H1 (cell line): ENCODE measurements at regions not wholly inside any gene's neighbourhood (a gene's known extent, or its start where the extent isn't known, plus 50 kb on each side); places are given as distances from the start of the nearest gene placed in this dataset.

ENCODE experiments used
- CTCF ChIA-PET: fragments of 300-600 bp; sonication (Branson Sonifier 250); formaldehyde crosslinking; loops from one replicate; lab custom pipeline; 2021; ENCODE audit not compliant: partially characterized antibody; lab: Charles Lee
- POLR2A ChIA-PET: fragments of 300-600 bp; sonication (Branson Sonifier 250); formaldehyde crosslinking; loops from one replicate; lab custom pipeline; 2021; ENCODE audit warnings: inconsistent platforms; ENCODE audit not compliant: partially characterized antibody; lab: Charles Lee
- DNase-seq, 2 experiments: peaks; one replicate each; pipeline versions ENCODE4 v3.0.0 to v3.0.0-alpha.2; 2010 to 2022; ENCODE audit warnings: low spot score in 2 of 2, low read depth in 1 of 2, mixed read lengths in 1 of 2
- FAIRE-seq: peaks from 2 replicates; lab custom pipeline; 2011; peaks lifted over from hg19 to GRCh38; lab: Jason Lieb, UNC
- H2AFZ ChIP-seq: 2 replicates; pipeline ENCODE4 v1.8.1; 2012; ENCODE audit warnings: low read length, inconsistent platforms
- H2AK5ac ChIP-seq: 2 replicates; pipeline ENCODE4 v1.6.1; 2013; ENCODE audit warnings: low read depth, low read length
- H2BK120ac ChIP-seq: replicated peaks from 2 replicates; pipeline ENCODE3; 2013; ENCODE audit warnings: low read depth, low read length, inconsistent platforms
- H2BK12ac ChIP-seq: 2 replicates; pipeline ENCODE4 v1.6.1; 2013; ENCODE audit warnings: low read depth, low read length
- H2BK15ac ChIP-seq: 2 replicates; pipeline ENCODE4 v1.6.1; 2013; ENCODE audit warnings: low read length
- H2BK20ac ChIP-seq: 2 replicates; pipeline ENCODE4 v1.6.1; 2013; ENCODE audit warnings: low read length
- H2BK5ac ChIP-seq: 2 replicates; pipeline ENCODE4 v1.6.1; 2013; ENCODE audit warnings: low read depth, low read length
- H3K14ac ChIP-seq: 2 replicates; pipeline ENCODE4 v1.6.1; 2013; ENCODE audit warnings: inconsistent platforms; ENCODE audit not compliant: insufficient read length
- H3K18ac ChIP-seq: 2 replicates; pipeline ENCODE4 v1.6.1; 2013; ENCODE audit warnings: low read length; ENCODE audit errors: extremely low read depth
- H3K23ac ChIP-seq: 2 replicates; pipeline ENCODE4 v1.6.1; 2013; ENCODE audit warnings: inconsistent platforms; ENCODE audit not compliant: insufficient read length
- H3K23me2 ChIP-seq: 2 replicates; pipeline ENCODE4 v1.6.1; 2013; ENCODE audit warnings: low read depth, low read length
- H3K27ac ChIP-seq: 2 replicates; pipeline ENCODE4 v1.6.1; 2011; ENCODE audit warnings: low read depth, low read length, inconsistent platforms
- H3K27me3 ChIP-seq, 4 experiments: replicated peaks in 1 of 4; 1 replicate in 1 of 4; 2 replicates in 3 of 4; pipeline versions ENCODE4 v1.6.1 to v1.8.1; 2011 to 2013; ENCODE audit warnings: low read length in 3 of 4, mild to moderate bottlenecking in 3 of 4, inconsistent platforms in 2 of 4, mixed read lengths in 2 of 4, moderate library complexity in 1 of 4; ENCODE audit not compliant: control insufficient read depth in 3 of 4, insufficient read depth in 3 of 4; ENCODE audit errors: extremely low read depth in 1 of 4
- H3K36me3 ChIP-seq, 4 experiments: 2 replicates each; pipeline versions ENCODE4 v1.6.1 to v1.8.1; 2011 to 2013; ENCODE audit warnings: mild to moderate bottlenecking in 4 of 4, low read length in 3 of 4, moderate library complexity in 2 of 4, control low read depth in 1 of 4, inconsistent platforms in 1 of 4; ENCODE audit not compliant: insufficient read depth in 4 of 4, control insufficient read depth in 2 of 4
- H3K4ac ChIP-seq: replicated peaks from 2 replicates; pipeline ENCODE3; 2013; ENCODE audit warnings: low read length, low read depth, mixed read lengths, inconsistent platforms; ENCODE audit not compliant: insufficient read length
- H3K4me1 ChIP-seq, 4 experiments: replicated peaks in 1 of 4; 1 replicate in 1 of 4; 2 replicates in 3 of 4; pipeline versions ENCODE4 v1.6.1 to v1.8.1; 2011 to 2013; ENCODE audit warnings: low read length in 3 of 4, inconsistent platforms in 2 of 4, mixed read lengths in 1 of 4; ENCODE audit not compliant: insufficient read depth in 4 of 4, control insufficient read depth in 3 of 4
- H3K4me2 ChIP-seq, 2 experiments: 2 replicates each; pipeline versions ENCODE4 v1.6.1 to v1.8.1; 2011 to 2013; ENCODE audit warnings: low read depth in 2 of 2, low read length in 2 of 2, control low read depth in 1 of 2, inconsistent platforms in 1 of 2, mild to moderate bottlenecking in 1 of 2; ENCODE audit not compliant: insufficient read depth in 1 of 2
- H3K4me3 ChIP-seq, 4 experiments: fragments of 200-600, 300-600 bp in 1 of 4; sonication (generic), shearing (Covaris generic), sonication (Bioruptor Twin) in 1 of 4; 2 replicates each; pipeline versions ENCODE4 v1.5.1 to v1.8.1; 2011 to 2016; ENCODE audit warnings: low read length in 4 of 4, low read depth in 3 of 4, control low read depth in 2 of 4, inconsistent platforms in 2 of 4, mild to moderate bottlenecking in 2 of 4, mixed read lengths in 1 of 4, moderate library complexity in 1 of 4; ENCODE audit not compliant: insufficient read depth in 2 of 4; ENCODE audit errors: extremely low read depth in 1 of 4
- H3K56ac ChIP-seq: replicated peaks from 2 replicates; pipeline ENCODE3; 2013; ENCODE audit warnings: low read depth, mild to moderate bottlenecking, mixed read lengths, low read length, inconsistent platforms; ENCODE audit not compliant: insufficient read length
- H3K79me1 ChIP-seq: 2 replicates; pipeline ENCODE4 v1.6.1; 2013; ENCODE audit warnings: low read depth, low read length, control low read depth
- H3K79me2 ChIP-seq, 2 experiments: 2 replicates each; pipeline versions ENCODE4 v1.6.1 to v1.8.1; 2012 to 2013; ENCODE audit warnings: low read length in 2 of 2, mild to moderate bottlenecking in 2 of 2, inconsistent platforms in 1 of 2; ENCODE audit not compliant: insufficient read depth in 2 of 2, control insufficient read depth in 1 of 2
- H3K9ac ChIP-seq, 4 experiments: replicated peaks in 1 of 4; 1 replicate in 1 of 4; 2 replicates in 3 of 4; pipeline versions ENCODE4 v1.6.1 to v1.8.1; 2011 to 2013; ENCODE audit warnings: low read depth in 3 of 4, low read length in 3 of 4, control low read depth in 2 of 4, mild to moderate bottlenecking in 2 of 4, moderate library complexity in 2 of 4, inconsistent platforms in 1 of 4; ENCODE audit errors: extremely low read depth in 1 of 4
- H3K9me3 ChIP-seq, 2 experiments: 2 replicates each; pipeline versions ENCODE4 v1.6.1 to v1.8.1; 2012 to 2013; ENCODE audit warnings: mild to moderate bottlenecking in 2 of 2, moderate library complexity in 2 of 2, control low read depth in 1 of 2, inconsistent platforms in 1 of 2, low read depth in 1 of 2, low read length in 1 of 2, mixed read lengths in 1 of 2; ENCODE audit not compliant: insufficient read depth in 2 of 2
- H4K20me1 ChIP-seq, 2 experiments: replicated peaks in 1 of 2; 2 replicates each; pipeline versions ENCODE3 to v1.8.1; 2011 to 2013; ENCODE audit warnings: inconsistent platforms in 2 of 2, low read length in 2 of 2, mild to moderate bottlenecking in 1 of 2; ENCODE audit not compliant: insufficient read depth in 2 of 2, control insufficient read depth in 1 of 2
- H4K5ac ChIP-seq: 2 replicates; pipeline ENCODE4 v1.6.1; 2013; ENCODE audit warnings: low read length, low read depth, mixed read lengths, inconsistent platforms; ENCODE audit not compliant: insufficient read length
- H4K8ac ChIP-seq: 2 replicates; pipeline ENCODE4 v1.8.0; 2013; ENCODE audit warnings: mild to moderate bottlenecking, moderate library complexity, low read length, inconsistent platforms; ENCODE audit not compliant: insufficient read depth; ENCODE audit errors: extremely low read depth
- H4K91ac ChIP-seq: replicated peaks from 2 replicates; pipeline ENCODE3; 2013; ENCODE audit warnings: low read length, mixed read lengths, inconsistent platforms; ENCODE audit not compliant: insufficient read length
- BRCA1 ChIP-seq: IDR thresholded peaks from 2 replicates; pipeline ENCODE4 v1.6.1; 2012; ENCODE audit warnings: low read depth, low read length, improper control_type of control experiment
- KDM5A ChIP-seq: fragments of 200-600 bp; IDR thresholded peaks from 2 replicates; pipeline ENCODE4 v1.7.1; 2012; ENCODE audit warnings: mild to moderate bottlenecking, low read length, inconsistent platforms, mixed read lengths
- WGBS, 2 experiments: shearing (Covaris generic) in 1 of 2; methylation state at CpG; one replicate each; pipeline versions ENCODE4 v1.1.6 to v1.1.7; 2013 to 2015; ENCODE audit warnings: low lambda C conversion rate in 2 of 2, mixed read lengths in 2 of 2, inconsistent platforms in 1 of 2, low coverage in 1 of 2, missing lambda C conversion rate in 1 of 2; ENCODE audit not compliant: insufficient replicate concordance in 2 of 2, insufficient coverage in 1 of 2, insufficient read length in 1 of 2; ENCODE audit errors: extremely low coverage in 1 of 2, missing lambda C conversion rate in 1 of 2; 5-methylcytosine and 5-hydroxymethylcytosine counted together

GRCh38 chr4:123783151-123783790 lies 386.7 kb downstream of the SPRY1 start:
- ChIA-PET POLR2A (no interaction called here), CTCF (interaction anchor here (0.6 to 3.8 kb wide), 2 partner anchors 11 to 13 kb away, joined by 4 to 19 read pairs; no protein-coding TSS in a partner anchor)
- Histone ChIP-seq H3K4me1 (peaks cover 1 to 18% (median 6%) of the 10 kb centered on the region in 4 experiments), H3K4ac (no peak overlapping the region), H3K9me3 (peaks cover 0 to 3% of the 10 kb centered on the region in 2 experiments; a peak in 1 of 4 replicates), H3K23me2 (no peaks in the 10 kb centered on the region; the same call in 1 of the 2 replicates), H3K4me2 (no peak overlapping the region), H2BK20ac (no peak overlapping the region), H3K56ac (no peak overlapping the region), H2AK5ac (no peak overlapping the region), H4K91ac (no peak overlapping the region), H3K18ac (no peak overlapping the region), H4K20me1 (no peaks in the 10 kb centered on the region), H2BK15ac (no peak overlapping the region), H3K27me3 (no peaks in the 10 kb centered on the region), H3K79me2 (no peaks in the 10 kb centered on the region)
- FAIRE-seq (no peak), DNase-seq (no peak)
- TF ChIP-seq KDM5A (no peak), BRCA1 (no peak)
- TF ChIP-seq, all 59 proteins: peak for 0
- H3K27ac ChIP-seq, result no peak overlapping the region
- H3K9ac ChIP-seq, result no peak overlapping the region
- H4K5ac ChIP-seq, result no peak overlapping the region
- H2BK12ac ChIP-seq, result no peak overlapping the region
- H2AFZ ChIP-seq, result no peak overlapping the region
- H2BK120ac ChIP-seq, result peak overlapping the region; percentile 65
- H3K14ac ChIP-seq, result no peak overlapping the region
- WGBS, 2 experiments, result 86% methylated on average over 3 of the region's 3 CpGs; no CpG with 5 or more reads in 1 of the 2 experiments
- no peak overlapping the region for H4K8ac ChIP-seq
- no peak overlapping the region for H3K23ac ChIP-seq
- no peaks in the 10 kb centered on the region for H3K36me3 ChIP-seq
- no peaks in the 10 kb centered on the region for H3K79me1 ChIP-seq
- no peak overlapping the region for H3K4me3 ChIP-seq
- H2BK5ac ChIP-seq, result no peak overlapping the region
